Pancreas (tissue), 10 donors: ENCODE measurements at regions not wholly inside any gene's neighbourhood (a gene's known extent, or its start where the extent isn't known, plus 50 kb on each side); places are given as distances from the start of the nearest gene placed in this dataset.

ENCODE experiments used
- ATAC-seq, 4 donors: fragments of 200-7000 bp; cut with Tn5 transposase; one replicate each; pipeline versions ENCODE4 v1.8.0 to v1.9.1; 2020; ENCODE audit warnings: mild to moderate bottlenecking in 4 of 4, moderate library complexity in 4 of 4
- DNase-seq, 6 donors: peaks; one replicate each; pipeline ENCODE4 v3.0.0-alpha.2; 2020
- FAIRE-seq: peaks from 2 replicates; lab custom pipeline; 2012; peaks lifted over from hg19 to GRCh38; lab: Jason Lieb, UNC
- H3K27ac ChIP-seq, 4 donors: fragments of 200-600 bp; sonication (generic); 1 replicate in 3 of 4; 2 replicates in 1 of 4; pipeline versions ENCODE4 v1.5.0 to v1.8.0; 2020
- H3K27me3 ChIP-seq, 4 donors: fragments of 200-600 bp; one replicate each; pipeline ENCODE4 v1.8.0; 2021
- H3K36me3 ChIP-seq, 3 donors: fragments of 200-600 bp; sonication (generic) in 1 of 3; one replicate each; pipeline versions ENCODE4 v1.5.0 to v1.8.0; 2020 to 2021
- H3K4me1 ChIP-seq, 3 donors: fragments of 200-600 bp; one replicate each; pipeline ENCODE4 v1.8.0; 2021
- H3K4me3 ChIP-seq, 4 donors: fragments of 200-600 bp; sonication (generic) in 2 of 4; one replicate each; pipeline versions ENCODE4 v1.5.0 to v1.8.0; 2020 to 2021
- H3K9me3 ChIP-seq, 4 donors: fragments of 200-600 bp; one replicate each; pipeline ENCODE4 v1.8.0; 2021
- CTCF ChIP-seq, 4 donors: fragments of 200-600 bp; sonication (generic) in 3 of 4; IDR thresholded peaks; one replicate each; pipeline versions ENCODE4 v1.5.0 to v1.8.0; 2021; ENCODE audit warnings: antibody characterized with exemption in 4 of 4
- WGBS, 2 donors: extraction: QIAGEN DNeasy Blood & Tissue Kit; methylation state at CpG; one replicate each; pipeline ENCODE4 v1.1.7; 2013; 5-methylcytosine and 5-hydroxymethylcytosine counted together
- intact Hi-C, 3 donors: fragments of 100-400 bp; cut with DNase I; formaldehyde crosslinking; loops; one replicate each; pipeline versions ENCODE4 v1.11.1 to v1.14.2; 2022
- donor health status: healthy with polysubstance abuse.
- donor health status: DM: no; HTN: no; CAD: no; lungs with moderate emphysema.
- donor health status: DM: no; HTN: no; CAD: no.
- donor health status: control.
- donor health status: control.
- donor health status: Bipolar disorder and iron deficiency.
- donor health status: DM: yes; HTN: yes; CAD: no.
- donor health status: DM: no; HTN: no; CAD: no.
- donor health status: DM: no; HTN: no; CAD: no.
- donor health status: DM: yes; HTN: yes; CAD: no.

- peak in 1 of 6 donors; percentile 42 for DNase-seq
- intact Hi-C loops = no loop called here
- H3K27ac ChIP-seq = no peak overlapping the region
- ATAC-seq = no peak
- H3K36me3 ChIP-seq = no peaks in the 10 kb centered on the region
- no peaks in the 10 kb centered on the region for H3K27me3 ChIP-seq
- H3K9me3 ChIP-seq = no peaks in the 10 kb centered on the region
- no peak for FAIRE-seq
- WGBS, 2 donors = 90 to 94% methylated on average over 21 of the region's 21 CpGs
- H3K4me3 ChIP-seq = no peak overlapping the region
- H3K4me1 ChIP-seq = peaks cover 0 to 4% (median 4%) of the 10 kb centered on the region in 3 donors
- TF ChIP-seq CTCF (IDR thresholded peaks at IDR 0.05) = no peak
These were observed 182.3 kb upstream of the ANO3 start for GRCh38 chr11:26149585-26149984.

GRCh38 chr11:26150031-26150430, 181.9 kb upstream of the ANO3 start:
- no peak for FAIRE-seq
- TF ChIP-seq CTCF (IDR thresholded peaks at IDR 0.05) = no peak
- H3K4me1 ChIP-seq = peaks cover 0 to 2% (median 0%) of the 10 kb centered on the region in 3 donors
- no peak for ATAC-seq
- H3K27ac ChIP-seq = no peak overlapping the region
- no peak for DNase-seq
- intact Hi-C loops = no loop called here
- no peaks in the 10 kb centered on the region for H3K9me3 ChIP-seq
- H3K36me3 ChIP-seq = no peaks in the 10 kb centered on the region
- WGBS, 2 donors = 77 to 91% methylated on average over 8 of the region's 8 CpGs
- no peaks in the 10 kb centered on the region for H3K27me3 ChIP-seq
- no peak overlapping the region for H3K4me3 ChIP-seq

- DNase-seq = no peak
These were observed 173.7 kb upstream of the ANO3 start for GRCh38 chr11:26158251-26158650.

GRCh38 chr11:26162291-26162690, 169.6 kb upstream of the ANO3 start:
- Histone ChIP-seq H3K4me3 (no peak overlapping the region), H3K27me3 (no peaks in the 10 kb centered on the region), H3K4me1 (no peaks in the 10 kb centered on the region), H3K27ac (no peak overlapping the region), H3K36me3 (no peaks in the 10 kb centered on the region), H3K9me3 (no peaks in the 10 kb centered on the region)
- DNase-seq (no peak), FAIRE-seq (no peak), ATAC-seq (no peak)
- no peak for TF ChIP-seq CTCF (IDR thresholded peaks at IDR 0.05)
- intact Hi-C loops = no loop called here
- 56 to 78% methylated on average over 2 of the region's 2 CpGs for WGBS, 2 donors

More at GRCh38 chr11:26158251-26158650, 173.7 kb upstream of the ANO3 start:
- H3K27ac ChIP-seq = no peak overlapping the region
- H3K4me1 ChIP-seq = no peaks in the 10 kb centered on the region
- no peak for TF ChIP-seq CTCF (IDR thresholded peaks at IDR 0.05)
- FAIRE-seq = no peak
- H3K9me3 ChIP-seq = no peaks in the 10 kb centered on the region
- no peak overlapping the region for H3K4me3 ChIP-seq
- intact Hi-C loops = no loop called here
- 40 to 55% methylated on average over 3 of the region's 3 CpGs for WGBS, 2 donors
- no peaks in the 10 kb centered on the region for H3K27me3 ChIP-seq
- ATAC-seq = no peak
- no peaks in the 10 kb centered on the region for H3K36me3 ChIP-seq

GRCh38 chr11:26186389-26186788, 145.5 kb upstream of the ANO3 start:
- Histone ChIP-seq H3K27me3 (no peaks in the 10 kb centered on the region), H3K4me1 (no peaks in the 10 kb centered on the region), H3K9me3 (no peaks in the 10 kb centered on the region), H3K4me3 (no peak overlapping the region), H3K36me3 (no peaks in the 10 kb centered on the region), H3K27ac (no peak overlapping the region)
- 55 to 70% methylated on average over 2 of the region's 2 CpGs for WGBS, 2 donors
- FAIRE-seq = no peak
- intact Hi-C loops = no loop called here
- DNase-seq = no peak
- ATAC-seq = no peak
- TF ChIP-seq CTCF (IDR thresholded peaks at IDR 0.05) = no peak
